Right lobe of liver (tissue), 6 donors: ENCODE measurements at regions not wholly inside any gene's neighbourhood (a gene's known extent, or its start where the extent isn't known, plus 50 kb on each side); places are given as distances from the start of the nearest gene placed in this dataset.

Experiments used
- ATAC-seq, 4 donors: fragments of 200-7000 bp; cut with Tn5 transposase; one replicate each; pipeline ENCODE4 v1.9.1; 2020; ENCODE audit warnings: mild to moderate bottlenecking in 4 of 4, moderate library complexity in 4 of 4
- DNase-seq, 3 donors: peaks; one replicate each; pipeline ENCODE4 v3.0.0-alpha.2; 2020
- H3K27ac ChIP-seq, 3 donors: fragments of 200-600 bp; one replicate each; pipeline ENCODE4 v1.8.0; 2022
- H3K27me3 ChIP-seq, 2 donors: fragments of 200-600 bp; one replicate each; pipeline ENCODE4 v1.8.0; 2022
- H3K36me3 ChIP-seq, 4 donors: fragments of 200-600 bp; sonication (generic) in 1 of 4; one replicate each; pipeline versions ENCODE4 v1.5.1 to v1.8.0; 2017 to 2022; ENCODE audit warnings: control low read depth in 1 of 4
- H3K4me1 ChIP-seq, 4 donors: fragments of 200-600 bp; sonication (generic) in 1 of 4; one replicate each; pipeline versions ENCODE4 v1.5.1 to v1.8.0; 2017 to 2022; ENCODE audit warnings: control low read depth in 1 of 4
- H3K4me3 ChIP-seq, 3 donors: fragments of 200-600 bp; one replicate each; pipeline ENCODE4 v1.8.0; 2022
- H3K9me3 ChIP-seq, 4 donors: fragments of 200-600 bp; sonication (generic) in 1 of 4; one replicate each; pipeline versions ENCODE4 v1.5.1 to v1.8.0; 2017 to 2022; ENCODE audit warnings: control low read depth in 1 of 4
- CTCF ChIP-seq, 4 donors: fragments of 200-600 bp in 3 of 4; fragments of 450-650 bp in 1 of 4; IDR thresholded peaks; one replicate each; pipeline versions ENCODE4 v1.5.1 to v1.8.0; 2016 to 2022; ENCODE audit warnings: antibody characterized with exemption in 4 of 4, mild to moderate bottlenecking in 2 of 4
- POLR2A ChIP-seq: fragments of 450-650 bp; IDR thresholded peaks from one replicate; pipeline ENCODE4 v1.6.1; 2017; ENCODE audit warnings: antibody characterized with exemption, mild to moderate bottlenecking
- WGBS: methylation state at CpG from one replicate; pipeline ENCODE4 v1.1.6; 2018; ENCODE audit warnings: low coverage, low lambda C conversion rate; ENCODE audit not compliant: insufficient coverage; ENCODE audit errors: missing lambda C conversion rate; 5-methylcytosine and 5-hydroxymethylcytosine counted together
- intact Hi-C, 2 donors: fragments of 100-400 bp; cut with DNase I; formaldehyde crosslinking; loops; one replicate each; pipeline versions ENCODE4 v1.11.2 to v1.14.1; 2022
- donor health status: DM: no; HTN: yes; CAD: no.
- donor health status: DM: no; HTN: no; CAD: no.
- donor health status: DM: no; HTN: no; CAD: no.
- donor health status: DM: no; HTN: yes; CAD: no.
- donor health status: DM: no; HTN: yes; CAD: no.

GRCh38 chr16:17843905-17844304, 373.1 kb upstream of the XYLT1 start:
- intact Hi-C loops: no loop called here
- no peak overlapping the region for H3K27ac ChIP-seq
- 69% methylated on average over 5 of the region's 6 CpGs for WGBS
- no peak overlapping the region for H3K4me3 ChIP-seq
- no peak for ATAC-seq
- no peaks in the 10 kb centered on the region for H3K27me3 ChIP-seq
- TF ChIP-seq POLR2A: no peak
- no peak for TF ChIP-seq CTCF (IDR thresholded peaks at IDR 0.05)
- DNase-seq: no peak
- H3K36me3 ChIP-seq: no peaks in the 10 kb centered on the region
- H3K9me3 ChIP-seq: no peaks in the 10 kb centered on the region
- no peaks in the 10 kb centered on the region for H3K4me1 ChIP-seq

DNA sequence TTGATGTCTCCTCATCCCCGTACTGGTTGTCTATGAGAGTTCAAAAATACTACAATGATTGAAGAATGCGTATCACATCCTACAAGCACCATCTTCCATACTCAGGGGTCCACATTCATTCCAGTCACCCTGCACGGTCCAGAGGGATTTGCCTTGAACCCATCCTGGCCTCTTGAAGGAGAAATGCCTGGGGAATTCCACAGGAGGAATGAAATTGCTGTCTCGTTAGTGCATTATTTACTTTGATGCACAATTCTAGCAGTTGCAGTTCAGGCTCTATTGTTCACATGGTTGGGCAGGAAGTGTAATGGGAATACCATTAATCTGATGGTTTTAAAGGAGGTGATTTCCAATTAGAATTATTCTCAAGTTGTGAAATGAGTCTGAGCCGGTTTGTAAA, 369.1 kb upstream of the XYLT1 start:
- no peak for ATAC-seq
- TF ChIP-seq POLR2A: no peak
- no peak for TF ChIP-seq CTCF (IDR thresholded peaks at IDR 0.05)
- intact Hi-C loops: no loop called here
- Histone ChIP-seq H3K4me3 (no peak overlapping the region), H3K9me3 (no peaks in the 10 kb centered on the region), H3K27me3 (no peaks in the 10 kb centered on the region), H3K4me1 (no peaks in the 10 kb centered on the region), H3K27ac (no peak overlapping the region), H3K36me3 (no peaks in the 10 kb centered on the region)
- 48% methylated on average over 5 of the region's 5 CpGs for WGBS
- no peak for DNase-seq

DNA sequence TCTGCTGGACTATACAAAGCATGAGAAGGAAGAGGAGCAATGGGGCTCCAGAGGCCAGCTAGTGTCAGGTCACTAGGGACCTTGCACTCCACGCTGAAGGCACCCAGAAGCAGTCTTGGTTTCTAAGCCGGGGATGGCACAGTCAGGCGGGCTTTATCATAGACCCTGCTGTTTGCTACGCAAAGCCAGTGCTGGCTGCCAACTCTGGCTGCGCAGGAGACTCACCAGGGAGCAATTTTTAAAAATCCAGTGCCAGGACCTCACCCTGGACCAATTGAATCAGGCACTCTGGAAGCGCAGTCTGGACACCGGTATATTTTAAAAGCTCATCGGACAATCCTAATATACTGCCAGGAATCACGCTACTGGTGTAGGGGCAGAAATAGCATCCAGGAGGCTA, 368.5 kb upstream of the XYLT1 start:
- no peak for DNase-seq
- 87% methylated on average over 4 of the region's 9 CpGs for WGBS
- no peak overlapping the region for H3K4me3 ChIP-seq
- no peaks in the 10 kb centered on the region for H3K9me3 ChIP-seq
- H3K4me1 ChIP-seq: no peaks in the 10 kb centered on the region
- TF ChIP-seq POLR2A (no peak), CTCF (IDR thresholded peaks at IDR 0.05) (no peak)
- H3K27me3 ChIP-seq: no peaks in the 10 kb centered on the region
- no peaks in the 10 kb centered on the region for H3K36me3 ChIP-seq
- no peak overlapping the region for H3K27ac ChIP-seq
- ATAC-seq: no peak
- intact Hi-C loops: no loop called here

GRCh38 chr16:17836868-17837602, 366.3 kb upstream of the XYLT1 start:
- H3K4me1 ChIP-seq: no peaks in the 10 kb centered on the region
- 62% methylated on average over 10 of the region's 12 CpGs for WGBS
- intact Hi-C loops: no loop called here
- H3K36me3 ChIP-seq: no peaks in the 10 kb centered on the region
- no peak for DNase-seq
- no peaks in the 10 kb centered on the region for H3K27me3 ChIP-seq
- H3K9me3 ChIP-seq: no peaks in the 10 kb centered on the region
- no peak overlapping the region for H3K27ac ChIP-seq
- no peak overlapping the region for H3K4me3 ChIP-seq
- no peak for TF ChIP-seq POLR2A
- TF ChIP-seq CTCF (IDR thresholded peaks at IDR 0.05): no peak
- ATAC-seq: no peak
